SU-DHL-6 (cell line): ENCODE measurements at regions not wholly inside any gene's neighbourhood (a gene's known extent, or its start where the extent isn't known, plus 50 kb on each side); places are given as distances from the start of the nearest gene placed in this dataset.

Source experiments
- EZH2phosphoT487 ChIP-seq: fragments of 200-600 bp; sonication (generic), shearing (Covaris generic); conservative IDR thresholded peaks from 2 replicates; pipeline ENCODE4 v1.6.1; 2018; ENCODE audit warnings: mild to moderate bottlenecking, antibody characterized with exemption, low read length, moderate library complexity, mixed read lengths
- TF ChIP-seq, protein P1 (sequence below): fragments of 200-600 bp; sonication (generic); IDR thresholded peaks from one replicate; pipeline ENCODE4 v1.5.1; 2017; ENCODE audit warnings: antibody characterized with exemption, mild to moderate bottlenecking, low read length, moderate library complexity; ENCODE audit not compliant: insufficient read depth, poor library complexity, severe bottlenecking

- TF ChIP-seq, protein P1, sequence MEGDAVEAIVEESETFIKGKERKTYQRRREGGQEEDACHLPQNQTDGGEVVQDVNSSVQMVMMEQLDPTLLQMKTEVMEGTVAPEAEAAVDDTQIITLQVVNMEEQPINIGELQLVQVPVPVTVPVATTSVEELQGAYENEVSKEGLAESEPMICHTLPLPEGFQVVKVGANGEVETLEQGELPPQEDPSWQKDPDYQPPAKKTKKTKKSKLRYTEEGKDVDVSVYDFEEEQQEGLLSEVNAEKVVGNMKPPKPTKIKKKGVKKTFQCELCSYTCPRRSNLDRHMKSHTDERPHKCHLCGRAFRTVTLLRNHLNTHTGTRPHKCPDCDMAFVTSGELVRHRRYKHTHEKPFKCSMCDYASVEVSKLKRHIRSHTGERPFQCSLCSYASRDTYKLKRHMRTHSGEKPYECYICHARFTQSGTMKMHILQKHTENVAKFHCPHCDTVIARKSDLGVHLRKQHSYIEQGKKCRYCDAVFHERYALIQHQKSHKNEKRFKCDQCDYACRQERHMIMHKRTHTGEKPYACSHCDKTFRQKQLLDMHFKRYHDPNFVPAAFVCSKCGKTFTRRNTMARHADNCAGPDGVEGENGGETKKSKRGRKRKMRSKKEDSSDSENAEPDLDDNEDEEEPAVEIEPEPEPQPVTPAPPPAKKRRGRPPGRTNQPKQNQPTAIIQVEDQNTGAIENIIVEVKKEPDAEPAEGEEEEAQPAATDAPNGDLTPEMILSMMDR = no peak
- TF ChIP-seq EZH2phosphoT487 = no peak
Measured at GRCh38 chr7:132705146-132705545, 128.9 kb upstream of the PLXNA4 start.
